Sigmoid colon (tissue), 6 donors: ENCODE measurements at regions not wholly inside any gene's neighbourhood (a gene's known extent, or its start where the extent isn't known, plus 50 kb on each side); places are given as distances from the start of the nearest gene placed in this dataset.

ENCODE experiments used
- DNase-seq: peaks from one replicate; pipeline ENCODE4 v3.0.0-alpha.2; 2019
- H3K27ac ChIP-seq, 4 donors: fragments of 200-600 bp; sonication (generic); one replicate each; pipeline ENCODE4 v1.5.1; 2016 to 2019; ENCODE audit warnings: mild to moderate bottlenecking in 1 of 4
- H3K27me3 ChIP-seq, 3 donors: fragments of 200-600 bp; sonication (generic); one replicate each; pipeline ENCODE4 v1.5.1; 2019; ENCODE audit warnings: mild to moderate bottlenecking in 1 of 3
- H3K36me3 ChIP-seq, 4 donors: fragments of 200-600 bp; sonication (generic); one replicate each; pipeline ENCODE4 v1.5.1; 2016 to 2019
- H3K4me1 ChIP-seq, 4 donors: fragments of 200-600 bp; sonication (generic); one replicate each; pipeline ENCODE4 v1.5.1; 2017 to 2019
- H3K4me3 ChIP-seq, 4 donors: fragments of 200-600 bp; sonication (generic); one replicate each; pipeline ENCODE4 v1.5.1; 2017 to 2019; ENCODE audit warnings: mild to moderate bottlenecking in 2 of 4, moderate library complexity in 1 of 4
- H3K9me3 ChIP-seq, 4 donors: fragments of 200-600 bp in 3 of 4; sonication (generic) in 3 of 4; one replicate each; pipeline versions ENCODE4 v1.5.1 to v1.6.1; 2013 to 2019
- CTCF ChIP-seq, 4 experiments: fragments of 450-650 bp in 3 of 4; fragments of 200-600 bp in 1 of 4; IDR thresholded peaks; one replicate each; pipeline ENCODE4 v1.5.1; 2016 to 2019; ENCODE audit warnings: antibody characterized with exemption in 4 of 4, mild to moderate bottlenecking in 3 of 4, moderate library complexity in 2 of 4
- EP300 ChIP-seq, 4 donors: sonication (generic); formaldehyde crosslinking; IDR thresholded peaks; one replicate each; pipeline ENCODE4 v1.6.1; 2017; ENCODE audit warnings: antibody characterized with exemption in 4 of 4
- POLR2A ChIP-seq, 2 donors: fragments of 450-650 bp; IDR thresholded peaks; one replicate each; pipeline ENCODE4 v1.6.1; 2016; ENCODE audit warnings: antibody characterized with exemption in 2 of 2, mild to moderate bottlenecking in 2 of 2, moderate library complexity in 2 of 2
- POLR2AphosphoS5 ChIP-seq, 4 donors: sonication (generic); formaldehyde crosslinking; IDR thresholded peaks; one replicate each; pipeline ENCODE4 v1.6.1; 2017; ENCODE audit warnings: antibody characterized with exemption in 4 of 4
- WGBS, 2 donors: extraction: QIAGEN DNeasy Blood & Tissue Kit; methylation state at CpG; one replicate each; pipeline ENCODE4 v1.1.7; 2013; 5-methylcytosine and 5-hydroxymethylcytosine counted together
- intact Hi-C: fragments of 100-400 bp; cut with DNase I; formaldehyde crosslinking; loops from one replicate; pipeline ENCODE4 v1.15.1; 2023
- donor health status: healthy with polysubstance abuse.
- donor health status: healthy.

GRCh38 chr11:28460348-28460747 lies 352.2 kb downstream of the METTL15 start:
- no peak for DNase-seq
- Histone ChIP-seq H3K27ac (no peak overlapping the region), H3K4me1 (no peaks in the 10 kb centered on the region), H3K27me3 (no peaks in the 10 kb centered on the region), H3K9me3 (peaks cover 0 to 2% (median 0%) of the 10 kb centered on the region in 4 donors), H3K36me3 (no peaks in the 10 kb centered on the region), H3K4me3 (no peak overlapping the region)
- intact Hi-C loops: no loop called here
- TF ChIP-seq POLR2AphosphoS5 (IDR thresholded peaks at IDR 0.05): no peak
- TF ChIP-seq CTCF (IDR thresholded peaks at IDR 0.05): no peak
- TF ChIP-seq POLR2A (IDR thresholded peaks at IDR 0.05): no peak
- TF ChIP-seq EP300 (IDR thresholded peaks at IDR 0.05): no peak

GRCh38 chr11:28459912-28460311 lies 351.7 kb downstream of the METTL15 start:
- TF ChIP-seq POLR2AphosphoS5 (IDR thresholded peaks at IDR 0.05) (no peak), CTCF (IDR thresholded peaks at IDR 0.05) (no peak), EP300 (IDR thresholded peaks at IDR 0.05) (no peak), POLR2A (IDR thresholded peaks at IDR 0.05) (no peak)
- intact Hi-C loops: no loop called here
- H3K4me3 ChIP-seq: no peak overlapping the region
- no peaks in the 10 kb centered on the region for H3K4me1 ChIP-seq
- no peak overlapping the region for H3K27ac ChIP-seq
- peaks cover 0 to 2% (median 0%) of the 10 kb centered on the region in 4 donors for H3K9me3 ChIP-seq
- DNase-seq: no peak
- 84 to 88% methylated on average over 2 of the region's 2 CpGs for WGBS, 2 donors
- H3K27me3 ChIP-seq: no peaks in the 10 kb centered on the region
- H3K36me3 ChIP-seq: no peaks in the 10 kb centered on the region

DNA sequence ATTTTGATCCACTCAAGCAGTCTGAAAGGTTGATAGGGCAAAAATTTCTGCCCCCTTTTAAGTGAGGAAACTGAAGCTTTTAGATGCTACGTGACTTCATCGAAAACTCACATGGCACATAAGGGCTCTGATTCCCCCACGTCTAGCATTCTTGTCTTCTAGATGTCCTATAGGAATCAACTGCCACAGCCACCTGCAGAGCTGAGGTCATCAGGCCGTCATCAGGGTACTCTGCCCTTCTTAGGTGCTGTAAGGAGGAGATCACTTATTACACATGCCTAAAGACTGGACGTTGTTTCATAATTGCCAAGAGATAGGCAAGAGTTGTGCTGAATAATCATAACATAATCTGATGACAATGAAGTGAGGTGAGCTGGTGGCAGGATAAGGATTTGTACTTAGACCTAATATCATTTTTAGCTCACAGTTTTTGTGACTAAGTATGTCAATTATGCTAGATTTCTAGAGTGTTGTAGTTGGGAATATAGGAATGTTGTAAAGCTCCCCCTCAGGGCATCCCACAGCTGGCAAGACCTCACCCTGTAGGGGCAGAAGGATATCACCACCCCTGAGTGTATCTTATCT lies 349.4 kb downstream of the METTL15 start:
- 78 to 86% methylated on average over 5 of the region's 5 CpGs for WGBS, 2 donors
- H3K27me3 ChIP-seq: no peaks in the 10 kb centered on the region
- intact Hi-C loops: no loop called here
- no peak overlapping the region for H3K27ac ChIP-seq
- H3K9me3 ChIP-seq: peaks cover 0 to 2% (median 0%) of the 10 kb centered on the region in 4 donors
- no peaks in the 10 kb centered on the region for H3K36me3 ChIP-seq
- no peaks in the 10 kb centered on the region for H3K4me1 ChIP-seq
- H3K4me3 ChIP-seq: no peak overlapping the region
- DNase-seq: no peak
- TF ChIP-seq EP300 (IDR thresholded peaks at IDR 0.05) (no peak), POLR2AphosphoS5 (IDR thresholded peaks at IDR 0.05) (no peak), CTCF (IDR thresholded peaks at IDR 0.05) (no peak), POLR2A (IDR thresholded peaks at IDR 0.05) (no peak)

DNA sequence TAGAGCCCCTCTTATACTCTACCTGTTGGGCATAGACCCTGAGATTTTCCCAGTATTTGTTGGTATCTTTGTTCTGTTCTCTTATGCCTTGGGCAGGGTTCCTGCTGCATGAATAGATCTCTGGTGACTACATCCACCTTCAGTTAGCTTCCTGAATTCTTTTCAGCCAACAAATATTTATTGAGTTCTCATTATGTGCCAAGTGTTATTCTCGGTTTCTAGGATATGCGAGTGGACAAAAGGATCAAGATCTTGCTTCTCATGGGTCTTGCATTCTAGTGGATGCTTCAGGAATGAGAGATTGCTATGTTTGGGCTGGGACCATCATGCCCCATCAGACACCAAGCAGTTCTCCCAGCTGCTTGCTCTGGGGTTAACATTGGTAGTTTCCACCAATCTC lies 340.0 kb downstream of the METTL15 start:
- Histone ChIP-seq H3K9me3 (no peaks in the 10 kb centered on the region), H3K36me3 (no peaks in the 10 kb centered on the region), H3K27ac (no peak overlapping the region), H3K27me3 (no peaks in the 10 kb centered on the region), H3K4me1 (no peaks in the 10 kb centered on the region), H3K4me3 (no peak overlapping the region)
- intact Hi-C loops: no loop called here
- no peak for DNase-seq
- TF ChIP-seq POLR2AphosphoS5 (IDR thresholded peaks at IDR 0.05) (no peak), CTCF (IDR thresholded peaks at IDR 0.05) (no peak), POLR2A (IDR thresholded peaks at IDR 0.05) (no peak), EP300 (IDR thresholded peaks at IDR 0.05) (no peak)
- 88 to 91% methylated on average over 2 of the region's 2 CpGs for WGBS, 2 donors

GRCh38 chr11:28447226-28447625 lies 339.0 kb downstream of the METTL15 start:
- TF ChIP-seq POLR2AphosphoS5 (IDR thresholded peaks at IDR 0.05): no peak
- no peak for TF ChIP-seq POLR2A (IDR thresholded peaks at IDR 0.05)
- no peak for TF ChIP-seq CTCF (IDR thresholded peaks at IDR 0.05)
- TF ChIP-seq EP300 (IDR thresholded peaks at IDR 0.05): no peak
- H3K36me3 ChIP-seq: no peaks in the 10 kb centered on the region
- H3K27ac ChIP-seq: no peak overlapping the region
- no peaks in the 10 kb centered on the region for H3K4me1 ChIP-seq
- DNase-seq: no peak
- no peaks in the 10 kb centered on the region for H3K27me3 ChIP-seq
- H3K4me3 ChIP-seq: no peak overlapping the region
- WGBS, 2 donors: 49 to 81% methylated on average over 1 of the region's 1 CpG
- intact Hi-C loops: no loop called here
- H3K9me3 ChIP-seq: no peaks in the 10 kb centered on the region
